C4-2B (cell line): ENCODE measurements at regions not wholly inside any gene's neighbourhood (a gene's known extent, or its start where the extent isn't known, plus 50 kb on each side); places are given as distances from the start of the nearest gene placed in this dataset.

Experiments used
- ZFX ChIP-seq: fragments of 450-650 bp; IDR thresholded peaks from 2 replicates; pipeline ENCODE4 v1.6.1; 2017
- TF ChIP-seq, protein P1 (sequence below): fragments of 450-650 bp; conservative IDR thresholded peaks from 2 replicates; pipeline ENCODE4 v1.5.1; 2017; ENCODE audit warnings: mild to moderate bottlenecking

- TF ChIP-seq, protein P1, sequence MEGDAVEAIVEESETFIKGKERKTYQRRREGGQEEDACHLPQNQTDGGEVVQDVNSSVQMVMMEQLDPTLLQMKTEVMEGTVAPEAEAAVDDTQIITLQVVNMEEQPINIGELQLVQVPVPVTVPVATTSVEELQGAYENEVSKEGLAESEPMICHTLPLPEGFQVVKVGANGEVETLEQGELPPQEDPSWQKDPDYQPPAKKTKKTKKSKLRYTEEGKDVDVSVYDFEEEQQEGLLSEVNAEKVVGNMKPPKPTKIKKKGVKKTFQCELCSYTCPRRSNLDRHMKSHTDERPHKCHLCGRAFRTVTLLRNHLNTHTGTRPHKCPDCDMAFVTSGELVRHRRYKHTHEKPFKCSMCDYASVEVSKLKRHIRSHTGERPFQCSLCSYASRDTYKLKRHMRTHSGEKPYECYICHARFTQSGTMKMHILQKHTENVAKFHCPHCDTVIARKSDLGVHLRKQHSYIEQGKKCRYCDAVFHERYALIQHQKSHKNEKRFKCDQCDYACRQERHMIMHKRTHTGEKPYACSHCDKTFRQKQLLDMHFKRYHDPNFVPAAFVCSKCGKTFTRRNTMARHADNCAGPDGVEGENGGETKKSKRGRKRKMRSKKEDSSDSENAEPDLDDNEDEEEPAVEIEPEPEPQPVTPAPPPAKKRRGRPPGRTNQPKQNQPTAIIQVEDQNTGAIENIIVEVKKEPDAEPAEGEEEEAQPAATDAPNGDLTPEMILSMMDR = no peak
- no peak for TF ChIP-seq ZFX
Measured at GRCh38 chrX:30144221-30144620, 71.1 kb upstream of the MAGEB2 start.
